ENCODE measurements at regions not wholly inside any gene's neighbourhood (a gene's known extent, or its start where the extent isn't known, plus 50 kb on each side); places are given as distances from the start of the nearest gene placed in this dataset.

DNA sequence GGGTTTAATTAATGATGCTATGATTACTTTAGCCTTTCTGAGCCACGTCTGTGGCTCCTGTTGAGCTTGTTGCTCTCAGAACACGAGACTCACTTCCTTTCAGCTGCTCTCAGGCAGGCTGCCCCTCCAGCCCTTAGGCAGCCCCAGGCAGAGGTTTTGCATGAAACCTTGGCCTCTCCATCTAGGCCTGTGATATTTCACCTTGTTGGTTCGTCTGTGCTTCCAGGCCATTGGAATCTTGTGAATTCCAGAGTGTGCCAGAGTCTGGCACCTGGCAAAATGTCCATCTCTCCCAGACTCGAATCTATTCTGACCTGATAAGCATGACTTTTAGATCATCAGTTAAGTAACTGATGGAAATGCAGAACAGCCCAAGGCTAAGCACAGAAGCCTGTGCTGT lies 254.1 kb downstream of the LOXHD1 start:
- TF ChIP-seq, protein P1, sequence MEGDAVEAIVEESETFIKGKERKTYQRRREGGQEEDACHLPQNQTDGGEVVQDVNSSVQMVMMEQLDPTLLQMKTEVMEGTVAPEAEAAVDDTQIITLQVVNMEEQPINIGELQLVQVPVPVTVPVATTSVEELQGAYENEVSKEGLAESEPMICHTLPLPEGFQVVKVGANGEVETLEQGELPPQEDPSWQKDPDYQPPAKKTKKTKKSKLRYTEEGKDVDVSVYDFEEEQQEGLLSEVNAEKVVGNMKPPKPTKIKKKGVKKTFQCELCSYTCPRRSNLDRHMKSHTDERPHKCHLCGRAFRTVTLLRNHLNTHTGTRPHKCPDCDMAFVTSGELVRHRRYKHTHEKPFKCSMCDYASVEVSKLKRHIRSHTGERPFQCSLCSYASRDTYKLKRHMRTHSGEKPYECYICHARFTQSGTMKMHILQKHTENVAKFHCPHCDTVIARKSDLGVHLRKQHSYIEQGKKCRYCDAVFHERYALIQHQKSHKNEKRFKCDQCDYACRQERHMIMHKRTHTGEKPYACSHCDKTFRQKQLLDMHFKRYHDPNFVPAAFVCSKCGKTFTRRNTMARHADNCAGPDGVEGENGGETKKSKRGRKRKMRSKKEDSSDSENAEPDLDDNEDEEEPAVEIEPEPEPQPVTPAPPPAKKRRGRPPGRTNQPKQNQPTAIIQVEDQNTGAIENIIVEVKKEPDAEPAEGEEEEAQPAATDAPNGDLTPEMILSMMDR (IDR thresholded peaks at IDR 0.05), result no peak
- no peak for TF ChIP-seq POLR2A (IDR thresholded peaks at IDR 0.05)

Data from Peyer's patch (tissue), 4 donors.